HUES48 (cell line): ENCODE measurements at regions not wholly inside any gene's neighbourhood (a gene's known extent, or its start where the extent isn't known, plus 50 kb on each side); places are given as distances from the start of the nearest gene placed in this dataset.
A peak's percentile ranks its signal among the peaks of the same experiment; 100 is the strongest.
"Not testable (repeated sequence)": the region's sequence is repeated elsewhere in the genome, so short reads cannot be mapped to it uniquely, and the experiment has no call there.

Experiments used
- H3K27ac ChIP-seq: one replicate; pipeline ENCODE4 v1.7.0; 2013; ENCODE audit warnings: low read depth, low read length, inconsistent platforms
- H3K27me3 ChIP-seq: 2 replicates; pipeline ENCODE4 v1.6.1; 2013; ENCODE audit warnings: mild to moderate bottlenecking, low read length; ENCODE audit not compliant: control insufficient read depth, insufficient read depth
- H3K36me3 ChIP-seq: 2 replicates; pipeline ENCODE4 v1.6.1; 2013; ENCODE audit warnings: low read length; ENCODE audit not compliant: control insufficient read depth, insufficient read depth
- H3K4me1 ChIP-seq: 2 replicates; pipeline ENCODE4 v1.6.1; 2013; ENCODE audit warnings: mild to moderate bottlenecking, low read length; ENCODE audit not compliant: control insufficient read depth, insufficient read depth
- H3K4me3 ChIP-seq: 2 replicates; pipeline ENCODE4 v1.5.1; 2013; ENCODE audit warnings: mild to moderate bottlenecking, low read depth, low read length
- H3K9ac ChIP-seq: 2 replicates; pipeline ENCODE4 v1.6.1; 2013; ENCODE audit warnings: mild to moderate bottlenecking, low read depth, low read length, moderate library complexity
- H3K9me3 ChIP-seq: 2 replicates; pipeline ENCODE4 v1.6.1; 2013; ENCODE audit warnings: low read length; ENCODE audit not compliant: control insufficient read depth, insufficient read depth

DNA sequence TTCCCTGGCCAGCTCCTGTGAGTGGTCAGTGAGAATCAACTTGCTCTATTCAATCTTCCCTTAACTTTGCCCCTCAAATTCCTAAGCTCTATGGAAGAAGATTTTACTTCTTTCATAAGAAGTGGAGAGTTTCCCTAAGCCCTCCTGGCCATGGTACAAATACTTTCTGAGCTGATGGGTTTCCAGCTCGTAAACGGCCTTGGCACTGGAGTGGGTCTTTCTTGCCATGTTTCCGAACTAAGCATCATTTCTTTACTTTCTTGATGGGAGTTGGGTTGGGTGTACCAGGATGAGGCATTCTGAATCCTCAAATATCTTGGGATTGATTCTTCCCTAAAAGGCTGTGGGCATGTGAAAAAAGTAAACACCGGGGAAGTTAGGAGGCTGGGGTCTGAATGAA lies 72.5 kb downstream of the ACKR3 start:
- no peaks in the 10 kb centered on the region for H3K27me3 ChIP-seq
- H3K9me3 ChIP-seq: no peaks in the 10 kb centered on the region; the same call in 1 of the 2 replicates
- peak overlapping the region; percentile 62 for H3K27ac ChIP-seq
- no peaks in the 10 kb centered on the region for H3K36me3 ChIP-seq
- no peak overlapping the region for H3K9ac ChIP-seq
- H3K4me1 ChIP-seq: peaks cover 8% of the 10 kb centered on the region; the same call in 1 of the 2 replicates
- H3K4me3 ChIP-seq: no peak overlapping the region

DNA sequence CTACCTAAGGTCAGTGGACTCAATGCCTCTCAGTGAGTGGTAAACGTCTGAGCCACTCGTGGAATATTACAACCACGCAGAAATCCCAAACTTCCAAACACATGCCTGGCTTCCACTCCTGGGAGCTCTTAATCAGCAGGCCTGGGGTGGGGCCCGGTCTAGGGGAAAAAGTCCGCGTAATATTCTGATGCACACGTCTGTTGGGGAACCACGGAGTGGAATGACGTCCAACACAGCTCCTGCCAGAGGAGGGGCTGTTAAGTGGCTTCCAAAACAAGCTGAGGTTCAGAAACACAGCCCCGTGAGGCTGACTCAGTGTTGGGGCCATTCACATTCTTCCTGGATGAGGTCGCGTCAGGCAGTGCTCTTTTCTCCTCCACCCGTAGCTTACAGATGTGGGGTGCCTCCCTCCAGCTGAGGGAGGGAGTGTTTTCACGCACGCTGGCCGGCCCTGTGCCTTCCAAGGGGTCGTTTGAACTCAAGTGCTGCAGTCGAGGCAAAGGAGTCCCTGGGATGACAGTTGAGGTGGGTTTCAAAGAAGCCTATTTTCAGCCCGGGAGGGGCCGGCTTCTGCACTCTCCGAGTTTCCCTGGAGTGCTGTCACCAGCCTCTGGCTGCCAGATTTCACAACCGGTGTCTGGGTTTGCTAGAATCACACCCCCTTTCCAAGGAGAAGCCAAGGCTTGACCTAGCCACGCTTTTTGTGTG lies 73.1 kb downstream of the ACKR3 start:
- no peak overlapping the region for H3K9ac ChIP-seq
- H3K36me3 ChIP-seq: no peaks in the 10 kb centered on the region
- no peak overlapping the region for H3K4me3 ChIP-seq
- peaks cover 8% of the 10 kb centered on the region; the same call in 1 of the 2 replicates for H3K4me1 ChIP-seq
- H3K27ac ChIP-seq: peak overlapping the region; percentile 62
- H3K9me3 ChIP-seq: no peaks in the 10 kb centered on the region; the same call in 1 of the 2 replicates
- H3K27me3 ChIP-seq: no peaks in the 10 kb centered on the region

- H3K4me1 ChIP-seq: peaks cover 8% of the 10 kb centered on the region; the same call in 1 of the 2 replicates
- H3K36me3 ChIP-seq: no peaks in the 10 kb centered on the region
- no peaks in the 10 kb centered on the region; the same call in 1 of the 2 replicates for H3K9me3 ChIP-seq
- H3K27ac ChIP-seq: no peak overlapping the region
- H3K4me3 ChIP-seq: no peak overlapping the region
- no peak overlapping the region for H3K9ac ChIP-seq
- no peaks in the 10 kb centered on the region for H3K27me3 ChIP-seq
These were observed 73.9 kb downstream of the ACKR3 start for GRCh38 chr2:236643480-236643879.

DNA sequence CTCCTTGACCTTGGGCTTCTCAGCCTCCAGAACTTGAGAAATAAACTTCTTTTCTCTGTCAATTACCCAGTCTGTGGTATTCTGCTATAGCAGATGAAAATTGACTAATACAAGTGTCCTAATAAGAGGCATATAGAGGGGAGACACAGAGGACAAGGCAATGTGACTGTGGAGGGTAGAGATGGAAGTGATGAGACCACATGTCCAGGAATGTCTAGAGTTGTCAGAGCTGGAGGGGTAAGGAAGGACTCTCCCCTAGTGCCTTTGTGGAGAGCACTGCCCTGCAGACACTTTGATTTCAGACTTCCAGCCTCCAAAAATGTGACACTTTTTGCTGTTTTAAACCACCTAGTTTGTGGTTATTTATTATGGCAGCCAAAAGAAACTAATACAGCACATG lies 74.4 kb downstream of the ACKR3 start:
- H3K9me3 ChIP-seq: no peaks in the 10 kb centered on the region; the same call in 1 of the 2 replicates

GRCh38 chr2:236644502-236644911 lies 74.9 kb downstream of the ACKR3 start:
- Histone ChIP-seq H3K9me3 (no peaks in the 10 kb centered on the region; the same call in 1 of the 2 replicates), H3K9ac (no peak overlapping the region), H3K27me3 (no peaks in the 10 kb centered on the region), H3K4me3 (no peak overlapping the region), H3K36me3 (no peaks in the 10 kb centered on the region), H3K4me1 (peaks cover 8% of the 10 kb centered on the region; the same call in 1 of the 2 replicates), H3K27ac (no peak overlapping the region)

More for the DNA sequence above, 74.4 kb downstream of the ACKR3 start:
- Histone ChIP-seq H3K27ac (no peak overlapping the region), H3K4me3 (no peak overlapping the region), H3K9ac (no peak overlapping the region), H3K36me3 (no peaks in the 10 kb centered on the region), H3K27me3 (no peaks in the 10 kb centered on the region), H3K4me1 (peaks cover 8% of the 10 kb centered on the region; the same call in 1 of the 2 replicates)

GRCh38 chr2:236645141-236645540 lies 75.5 kb downstream of the ACKR3 start:
- not testable (repeated sequence) for H3K9ac ChIP-seq, H3K4me3 ChIP-seq, H3K9me3 ChIP-seq

GRCh38 chr2:236646441-236646840 lies 76.8 kb downstream of the ACKR3 start:
- no peaks in the 10 kb centered on the region for H3K27me3 ChIP-seq
- no peak overlapping the region for H3K9ac ChIP-seq
- peaks cover 8% of the 10 kb centered on the region; the same call in 1 of the 2 replicates for H3K4me1 ChIP-seq
- no peaks in the 10 kb centered on the region; the same call in 1 of the 2 replicates for H3K9me3 ChIP-seq
- H3K4me3 ChIP-seq: no peak overlapping the region
- H3K36me3 ChIP-seq: no peaks in the 10 kb centered on the region
- H3K27ac ChIP-seq: no peak overlapping the region

More at GRCh38 chr2:236645141-236645540, 75.5 kb downstream of the ACKR3 start:
- not testable (repeated sequence) for H3K27ac ChIP-seq, H3K36me3 ChIP-seq, H3K27me3 ChIP-seq, H3K4me1 ChIP-seq

DNA sequence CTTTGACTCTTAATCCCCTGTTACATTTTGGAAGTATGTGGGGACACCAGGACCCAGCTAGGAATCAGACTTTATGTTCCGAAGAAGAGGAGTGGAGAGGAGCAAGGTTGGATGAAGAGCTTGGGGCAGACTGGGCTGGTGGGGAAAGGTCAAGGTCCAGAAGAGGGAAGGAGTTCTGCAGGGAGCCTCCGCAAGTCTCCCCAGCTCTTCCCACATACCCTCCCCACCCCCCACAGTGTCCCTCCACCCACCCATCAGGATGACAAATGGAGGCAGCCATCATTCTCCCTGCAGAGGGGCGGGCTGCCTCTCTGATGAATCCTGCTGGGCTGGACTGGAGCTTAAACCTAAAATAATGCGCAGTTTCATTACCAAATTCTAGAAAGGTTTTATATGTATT lies 77.2 kb downstream of the ACKR3 start:
- no peak overlapping the region for H3K9ac ChIP-seq
- no peaks in the 10 kb centered on the region for H3K9me3 ChIP-seq
- peaks cover 8% of the 10 kb centered on the region; the same call in 1 of the 2 replicates for H3K4me1 ChIP-seq
- no peaks in the 10 kb centered on the region for H3K27me3 ChIP-seq
- no peaks in the 10 kb centered on the region for H3K36me3 ChIP-seq
- no peak overlapping the region for H3K27ac ChIP-seq
- H3K4me3 ChIP-seq: no peak overlapping the region

DNA sequence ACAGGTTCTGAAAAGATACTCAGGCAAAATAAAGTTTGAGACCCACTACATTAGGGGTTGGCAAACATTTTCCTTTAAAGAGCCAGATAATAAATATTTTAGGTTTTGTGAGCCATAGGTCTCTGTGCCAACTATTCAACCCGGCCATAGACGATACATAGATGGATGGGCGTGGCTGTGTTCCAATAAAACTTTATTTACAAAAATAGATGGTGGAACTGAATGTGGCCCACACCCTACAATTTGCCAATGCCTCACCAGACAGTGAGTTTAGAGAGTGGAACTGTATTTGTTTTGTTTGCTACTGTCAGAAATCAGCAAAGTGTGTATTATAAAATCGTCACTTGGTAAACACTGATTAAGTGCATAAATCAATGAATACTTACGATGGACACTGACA lies 78.0 kb downstream of the ACKR3 start:
- H3K9me3 ChIP-seq: no peaks in the 10 kb centered on the region
- H3K4me3 ChIP-seq: no peak overlapping the region
- no peak overlapping the region for H3K9ac ChIP-seq

DNA sequence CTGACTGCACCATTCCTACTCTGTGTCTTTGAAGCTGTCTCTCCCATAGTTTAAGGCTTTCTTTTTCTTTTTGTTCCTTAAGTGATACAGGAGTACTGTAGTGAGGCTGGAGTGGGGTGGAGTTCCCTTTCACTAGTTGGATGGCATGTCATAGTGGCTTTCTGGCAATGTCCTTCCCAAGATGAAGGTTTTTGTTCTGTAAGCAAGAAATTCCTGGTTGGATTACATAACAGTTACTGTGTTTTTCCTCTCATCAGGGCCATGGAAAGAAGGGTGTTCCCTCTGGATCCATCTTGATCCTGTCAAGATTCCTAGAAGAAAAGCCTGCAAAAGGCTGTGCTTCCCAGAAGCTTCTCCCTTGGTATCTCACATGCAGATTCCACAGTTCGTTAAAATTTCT lies 84.2 kb downstream of the ACKR3 start:
- Histone ChIP-seq H3K4me1 (no peaks in the 10 kb centered on the region), H3K27ac (no peak overlapping the region), H3K36me3 (no peaks in the 10 kb centered on the region), H3K9me3 (no peaks in the 10 kb centered on the region), H3K4me3 (no peak overlapping the region), H3K9ac (no peak overlapping the region), H3K27me3 (no peaks in the 10 kb centered on the region)

More for the DNA sequence above, 78.0 kb downstream of the ACKR3 start:
- no peak overlapping the region for H3K27ac ChIP-seq
- no peaks in the 10 kb centered on the region for H3K27me3 ChIP-seq
- no peaks in the 10 kb centered on the region for H3K36me3 ChIP-seq
- H3K4me1 ChIP-seq: peaks cover 2% of the 10 kb centered on the region; the same call in 1 of the 2 replicates

DNA sequence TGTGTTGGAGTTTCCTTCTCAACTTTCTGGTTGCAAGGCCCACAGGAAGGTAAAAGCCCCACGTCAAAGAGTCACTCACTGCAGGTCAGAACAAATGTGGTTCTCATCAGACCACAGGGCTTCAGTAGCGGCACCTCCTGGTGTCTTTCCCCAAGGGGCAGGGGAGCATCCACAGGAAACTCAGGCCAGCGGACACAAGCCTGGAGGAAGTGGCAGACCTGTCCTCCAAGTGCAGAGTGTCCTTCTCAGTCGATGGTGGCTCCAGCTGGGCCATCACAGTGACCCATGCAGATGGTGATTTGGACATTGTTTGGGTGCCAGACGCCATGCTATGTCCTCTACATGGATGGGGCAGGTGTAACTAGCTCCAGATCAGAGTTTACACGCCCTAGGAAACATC lies 84.9 kb downstream of the ACKR3 start:
- H3K36me3 ChIP-seq: no peaks in the 10 kb centered on the region
- H3K27ac ChIP-seq: no peak overlapping the region
- no peak overlapping the region for H3K9ac ChIP-seq
- peaks cover under 1% of the 10 kb centered on the region; the same call in 1 of the 2 replicates for H3K4me1 ChIP-seq
- no peaks in the 10 kb centered on the region for H3K9me3 ChIP-seq
- H3K27me3 ChIP-seq: no peaks in the 10 kb centered on the region
- no peak overlapping the region for H3K4me3 ChIP-seq
